Loucy (cell line): ENCODE measurements at regions not wholly inside any gene's neighbourhood (a gene's known extent, or its start where the extent isn't known, plus 50 kb on each side); places are given as distances from the start of the nearest gene placed in this dataset.

Source experiments
- H2AFZ ChIP-seq: fragments of 200-600 bp; sonication (generic); 2 replicates; pipeline ENCODE4 v1.6.0; 2016; ENCODE audit warnings: antibody characterized with exemption, mild to moderate bottlenecking, low read length, moderate library complexity
- H3F3A ChIP-seq: fragments of 200-600 bp; 2 replicates; pipeline ENCODE4 v1.6.0; 2016; ENCODE audit warnings: antibody characterized with exemption, low read depth, mild to moderate bottlenecking
- H3K27me3 ChIP-seq: fragments of 200-600 bp; sonication (generic); 2 replicates; pipeline ENCODE4 v1.6.1; 2014; ENCODE audit warnings: low read length, mild to moderate bottlenecking; ENCODE audit not compliant: insufficient read depth, poor library complexity, severe bottlenecking
- H3K36me3 ChIP-seq: fragments of 200-600 bp; sonication (generic); 2 replicates; pipeline ENCODE4 v1.6.1; 2016; ENCODE audit warnings: low read length; ENCODE audit not compliant: insufficient read depth
- H3K4me1 ChIP-seq: fragments of 200-600 bp; sonication (generic); 2 replicates; pipeline ENCODE4 v1.5.1; 2014; ENCODE audit warnings: low read length, mild to moderate bottlenecking; ENCODE audit not compliant: insufficient read depth, poor library complexity, severe bottlenecking
- H3K4me2 ChIP-seq: fragments of 200-600 bp; sonication (generic); 2 replicates; pipeline ENCODE4 v1.6.0; 2014; ENCODE audit warnings: antibody characterized with exemption, low read length, low read depth, mild to moderate bottlenecking; ENCODE audit not compliant: poor library complexity, severe bottlenecking
- H3K4me3 ChIP-seq: fragments of 200-600 bp; sonication (generic); 2 replicates; pipeline ENCODE4 v1.5.1; 2014; ENCODE audit warnings: low read length, mild to moderate bottlenecking, mixed read lengths; ENCODE audit not compliant: poor library complexity, severe bottlenecking
- H3K79me2 ChIP-seq: fragments of 200-600 bp; sonication (generic); 2 replicates; pipeline ENCODE4 v1.6.1; 2014; ENCODE audit warnings: low read length; ENCODE audit not compliant: insufficient read depth
- H3K9ac ChIP-seq: fragments of 200-600 bp; sonication (generic); 2 replicates; pipeline ENCODE4 v1.6.0; 2014; ENCODE audit warnings: mild to moderate bottlenecking, low read depth, low read length, moderate library complexity; ENCODE audit not compliant: poor library complexity, severe bottlenecking
- H3K9me2 ChIP-seq: fragments of 200-600 bp; sonication (generic); replicated peaks from 2 replicates; pipeline ENCODE4 v1.6.1; 2016; ENCODE audit warnings: low read depth, low read length, mixed read lengths
- H3K9me3 ChIP-seq: fragments of 200-600 bp; sonication (generic); 2 replicates; pipeline ENCODE4 v1.6.1; 2014; ENCODE audit warnings: mild to moderate bottlenecking, antibody characterized with exemption, low read length, low read depth; ENCODE audit not compliant: insufficient read depth
- H4K20me1 ChIP-seq: fragments of 200-600 bp; sonication (generic); 2 replicates; pipeline ENCODE4 v1.6.0; 2014; ENCODE audit warnings: antibody characterized with exemption, low read length, mild to moderate bottlenecking; ENCODE audit not compliant: insufficient read depth, poor library complexity, severe bottlenecking
- CTCF ChIP-seq: fragments of 200-600 bp; sonication (generic); conservative IDR thresholded peaks from 2 replicates; pipeline ENCODE4 v1.5.1; 2014; ENCODE audit warnings: mild to moderate bottlenecking, antibody characterized with exemption, low read length
- EZH2phosphoT487 ChIP-seq: fragments of 200-600 bp; IDR thresholded peaks from 2 replicates; pipeline ENCODE4 v1.6.1; 2018; ENCODE audit warnings: antibody characterized with exemption, mild to moderate bottlenecking, moderate library complexity, borderline replicate concordance

- H4K20me1 ChIP-seq, result no peaks in the 10 kb centered on the region
- H3K9me3 ChIP-seq, result peaks cover 9% of the 10 kb centered on the region; the same call in 1 of the 2 replicates
- no peak overlapping the region for H3K9ac ChIP-seq
- no peaks in the 10 kb centered on the region for H3K79me2 ChIP-seq
- H3F3A ChIP-seq, result no peaks in the 10 kb centered on the region
- TF ChIP-seq CTCF (no peak), EZH2phosphoT487 (no peak)
- H3K4me1 ChIP-seq, result no peaks in the 10 kb centered on the region
- no peak overlapping the region for H2AFZ ChIP-seq
- H3K27me3 ChIP-seq, result no peaks in the 10 kb centered on the region
- H3K36me3 ChIP-seq, result no peaks in the 10 kb centered on the region
- H3K4me3 ChIP-seq, result no peak overlapping the region
- H3K9me2 ChIP-seq, result no peaks in the 10 kb centered on the region
- H3K4me2 ChIP-seq, result no peak overlapping the region
Measured at GRCh38 chr14:101098177-101098576, 194.7 kb upstream of the RTL1 start.

- H3K9me2 ChIP-seq, result no peaks in the 10 kb centered on the region
- no peak overlapping the region for H3K4me3 ChIP-seq
- H2AFZ ChIP-seq, result no peak overlapping the region
- H3K9me3 ChIP-seq, result peaks cover 9% of the 10 kb centered on the region; the same call in 1 of the 2 replicates
- H3K79me2 ChIP-seq, result no peaks in the 10 kb centered on the region
- H3K9ac ChIP-seq, result no peak overlapping the region
- no peaks in the 10 kb centered on the region for H3K27me3 ChIP-seq
- H3F3A ChIP-seq, result no peaks in the 10 kb centered on the region
- H4K20me1 ChIP-seq, result no peaks in the 10 kb centered on the region
- H3K36me3 ChIP-seq, result no peaks in the 10 kb centered on the region
- TF ChIP-seq CTCF (no peak), EZH2phosphoT487 (no peak)
- H3K4me1 ChIP-seq, result no peaks in the 10 kb centered on the region
- H3K4me2 ChIP-seq, result no peak overlapping the region
Measured at GRCh38 chr14:101098641-101099040, 195.1 kb upstream of the RTL1 start.

GRCh38 chr14:101101456-101102056 lies 198.0 kb upstream of the RTL1 start:
- H4K20me1 ChIP-seq, result no peaks in the 10 kb centered on the region
- H3K9ac ChIP-seq, result no peak overlapping the region
- no peaks in the 10 kb centered on the region for H3K36me3 ChIP-seq
- no peaks in the 10 kb centered on the region for H3K4me1 ChIP-seq
- no peak for TF ChIP-seq EZH2phosphoT487
- no peak for TF ChIP-seq CTCF
- H3K9me3 ChIP-seq, result peaks cover 9% of the 10 kb centered on the region; the same call in 1 of the 2 replicates
- no peaks in the 10 kb centered on the region for H3K9me2 ChIP-seq
- no peak overlapping the region for H3K4me3 ChIP-seq
- H3F3A ChIP-seq, result no peaks in the 10 kb centered on the region
- H3K27me3 ChIP-seq, result no peaks in the 10 kb centered on the region
- no peak overlapping the region for H2AFZ ChIP-seq
- no peak overlapping the region for H3K4me2 ChIP-seq
- no peaks in the 10 kb centered on the region for H3K79me2 ChIP-seq
